Vagina (tissue), 2 donors: ENCODE measurements at regions not wholly inside any gene's neighbourhood (a gene's known extent, or its start where the extent isn't known, plus 50 kb on each side); places are given as distances from the start of the nearest gene placed in this dataset.

Experiments
- POLR2A ChIP-seq, 2 donors: fragments of 450-650 bp; IDR thresholded peaks; one replicate each; pipeline ENCODE4 v1.6.1; 2017; ENCODE audit warnings: antibody characterized with exemption in 2 of 2, mild to moderate bottlenecking in 2 of 2, moderate library complexity in 2 of 2
- TF ChIP-seq, protein P1 (sequence below), 3 experiments: fragments of 450-650 bp in 2 of 3; fragments of 200-600 bp in 1 of 3; sonication (generic) in 1 of 3; IDR thresholded peaks; one replicate each; pipeline ENCODE4 v1.5.1; 2017 to 2019; ENCODE audit warnings: antibody characterized with exemption in 3 of 3, mild to moderate bottlenecking in 2 of 3, moderate library complexity in 2 of 3

GRCh38 chr17:33637534-33637933 lies 344.4 kb upstream of the ASIC2 start:
- TF ChIP-seq POLR2A (IDR thresholded peaks at IDR 0.05) = no peak
- TF ChIP-seq, protein P1, sequence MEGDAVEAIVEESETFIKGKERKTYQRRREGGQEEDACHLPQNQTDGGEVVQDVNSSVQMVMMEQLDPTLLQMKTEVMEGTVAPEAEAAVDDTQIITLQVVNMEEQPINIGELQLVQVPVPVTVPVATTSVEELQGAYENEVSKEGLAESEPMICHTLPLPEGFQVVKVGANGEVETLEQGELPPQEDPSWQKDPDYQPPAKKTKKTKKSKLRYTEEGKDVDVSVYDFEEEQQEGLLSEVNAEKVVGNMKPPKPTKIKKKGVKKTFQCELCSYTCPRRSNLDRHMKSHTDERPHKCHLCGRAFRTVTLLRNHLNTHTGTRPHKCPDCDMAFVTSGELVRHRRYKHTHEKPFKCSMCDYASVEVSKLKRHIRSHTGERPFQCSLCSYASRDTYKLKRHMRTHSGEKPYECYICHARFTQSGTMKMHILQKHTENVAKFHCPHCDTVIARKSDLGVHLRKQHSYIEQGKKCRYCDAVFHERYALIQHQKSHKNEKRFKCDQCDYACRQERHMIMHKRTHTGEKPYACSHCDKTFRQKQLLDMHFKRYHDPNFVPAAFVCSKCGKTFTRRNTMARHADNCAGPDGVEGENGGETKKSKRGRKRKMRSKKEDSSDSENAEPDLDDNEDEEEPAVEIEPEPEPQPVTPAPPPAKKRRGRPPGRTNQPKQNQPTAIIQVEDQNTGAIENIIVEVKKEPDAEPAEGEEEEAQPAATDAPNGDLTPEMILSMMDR (IDR thresholded peaks at IDR 0.05) = no peak
